Myocyte (in vitro differentiated cells): ENCODE measurements at regions not wholly inside any gene's neighbourhood (a gene's known extent, or its start where the extent isn't known, plus 50 kb on each side); places are given as distances from the start of the nearest gene placed in this dataset.

Experiments used
- DNase-seq: peaks from one replicate; pipeline ENCODE4 v3.0.0-alpha.2; 2012; ENCODE audit warnings: low read depth

GRCh38 chr10:78550090-78550489, 516.4 kb downstream of the RPS24 start:
- DNase-seq: no peak

- DNase-seq: no peak
These were observed 517.1 kb downstream of the RPS24 start for GRCh38 chr10:78550716-78551115.

- DNase-seq: no peak
These were observed 517.4 kb upstream of the ZMIZ1 start for GRCh38 chr10:78551184-78552005.

GRCh38 chr10:78552261-78552811, 516.4 kb upstream of the ZMIZ1 start:
- DNase-seq: no peak

- DNase-seq: no peak
These were observed 515.0 kb upstream of the ZMIZ1 start for GRCh38 chr10:78553792-78554191.

- DNase-seq: no peak
These were observed 513.6 kb upstream of the ZMIZ1 start for GRCh38 chr10:78555128-78555527.

GRCh38 chr10:78556705-78557432, 511.9 kb upstream of the ZMIZ1 start:
- DNase-seq: no peak

- no peak for DNase-seq
These were observed 511.3 kb upstream of the ZMIZ1 start for GRCh38 chr10:78557433-78557925.

GRCh38 chr10:78559661-78560340, 509.0 kb upstream of the ZMIZ1 start:
- no peak for DNase-seq

GRCh38 chr10:78560341-78560688, 508.5 kb upstream of the ZMIZ1 start:
- DNase-seq: no peak

- DNase-seq: no peak
These were observed 505.5 kb upstream of the ZMIZ1 start for GRCh38 chr10:78563314-78563713.

GRCh38 chr10:78565841-78566240, 502.9 kb upstream of the ZMIZ1 start:
- DNase-seq: no peak

- no peak for DNase-seq
These were observed 502.3 kb upstream of the ZMIZ1 start for GRCh38 chr10:78566284-78567111.

- DNase-seq: no peak
These were observed 500.9 kb upstream of the ZMIZ1 start for GRCh38 chr10:78567680-78568455.

- no peak for DNase-seq
These were observed 500.1 kb upstream of the ZMIZ1 start for GRCh38 chr10:78568620-78569019.

GRCh38 chr10:78570633-78571235, 498.0 kb upstream of the ZMIZ1 start:
- DNase-seq: no peak

GRCh38 chr10:78571286-78571685, 497.5 kb upstream of the ZMIZ1 start:
- no peak for DNase-seq

GRCh38 chr10:78571891-78572290, 496.9 kb upstream of the ZMIZ1 start:
- no peak for DNase-seq

GRCh38 chr10:78572565-78572964, 496.2 kb upstream of the ZMIZ1 start:
- DNase-seq: no peak

- DNase-seq: no peak
These were observed 494.2 kb upstream of the ZMIZ1 start for GRCh38 chr10:78574547-78574946.
